Cardiac septum (tissue), 1 donor: ENCODE measurements at regions not wholly inside any gene's neighbourhood (a gene's known extent, or its start where the extent isn't known, plus 50 kb on each side); places are given as distances from the start of the nearest gene placed in this dataset.

Source experiments
- DNase-seq: peaks from one replicate; pipeline ENCODE4 v3.0.0-alpha.2; 2020; ENCODE audit warnings: low spot score
- intact Hi-C: fragments of 100-400 bp; cut with DNase I; formaldehyde crosslinking; loops from one replicate; pipeline ENCODE4 v1.14.0; 2022
- donor health status: DM: no; HTN: no; CAD: no.

GRCh38 chr10:92747066-92747465, 57.3 kb downstream of the HHEX start:
- no peak for DNase-seq
- intact Hi-C loops, result no loop called here

GRCh38 chr10:92747600-92747999, 57.8 kb downstream of the HHEX start:
- intact Hi-C loops, result no loop called here
- DNase-seq, result no peak

GRCh38 chr10:92750791-92751533, 61.2 kb downstream of the HHEX start:
- intact Hi-C loops, result no loop called here
- DNase-seq, result no peak

GRCh38 chr10:92751534-92751811, 61.7 kb downstream of the HHEX start:
- no peak for DNase-seq
- intact Hi-C loops, result no loop called here

- intact Hi-C loops, result no loop called here
- DNase-seq, result no peak
Observed at GRCh38 chr10:92751827-92752226, 62.1 kb downstream of the HHEX start.

- intact Hi-C loops, result no loop called here
- no peak for DNase-seq
Observed at GRCh38 chr10:92753865-92754264, 64.1 kb downstream of the HHEX start.

- intact Hi-C loops, result loop anchor here (2.0 to 5.0 kb wide), 2 partner anchors 65 to 67 kb away; no protein-coding TSS in a partner anchor
- DNase-seq, result no peak
Observed at GRCh38 chr10:92755725-92756124, 66.0 kb downstream of the HHEX start.

GRCh38 chr10:92756201-92757065, 66.7 kb downstream of the HHEX start:
- no peak for DNase-seq
- intact Hi-C loops, result loop anchor here (2.0 to 5.0 kb wide), 2 partner anchors 66 kb away; no protein-coding TSS in a partner anchor

GRCh38 chr10:92757066-92757710, 67.4 kb downstream of the HHEX start:
- intact Hi-C loops, result loop anchor here (2.0 to 5.0 kb wide), 2 partner anchors 65 to 66 kb away; no protein-coding TSS in a partner anchor
- DNase-seq, result peak; percentile 93

- intact Hi-C loops, result loop anchor here (2.0 to 5.0 kb wide), 2 partner anchors 65 to 67 kb away; no protein-coding TSS in a partner anchor
- DNase-seq, result no peak
Observed at GRCh38 chr10:92757711-92758104, 68.0 kb downstream of the HHEX start.

- no peak for DNase-seq
- intact Hi-C loops, result loop anchor here (5.0 kb wide), 1 partner anchor 64 kb away; no protein-coding TSS in a partner anchor
Observed at GRCh38 chr10:92758594-92758993, 68.8 kb downstream of the HHEX start.

GRCh38 chr10:92760609-92761008, 70.9 kb downstream of the HHEX start:
- DNase-seq, result no peak
- intact Hi-C loops, result no loop called here

GRCh38 chr10:92761571-92761970, 71.8 kb downstream of the HHEX start:
- DNase-seq, result no peak
- intact Hi-C loops, result no loop called here

- intact Hi-C loops, result no loop called here
- DNase-seq, result no peak
Observed at GRCh38 chr10:92763634-92764155, 73.9 kb downstream of the HHEX start.

GRCh38 chr10:92766451-92766850, 76.7 kb downstream of the HHEX start:
- DNase-seq, result no peak
- intact Hi-C loops, result no loop called here

- intact Hi-C loops, result no loop called here
- DNase-seq, result no peak
Observed at GRCh38 chr10:92768104-92768503, 78.3 kb downstream of the HHEX start.

GRCh38 chr10:92773776-92774175, 74.5 kb upstream of the EXOC6 start:
- intact Hi-C loops, result no loop called here
- no peak for DNase-seq

- intact Hi-C loops, result no loop called here
- DNase-seq, result no peak
Observed at GRCh38 chr10:92778091-92778490, 70.2 kb upstream of the EXOC6 start.

GRCh38 chr10:92785118-92785517, 63.2 kb upstream of the EXOC6 start:
- DNase-seq, result no peak

GRCh38 chr10:92787557-92788152, 60.7 kb upstream of the EXOC6 start:
- no peak for DNase-seq
- intact Hi-C loops, result no loop called here

More at GRCh38 chr10:92785118-92785517, 63.2 kb upstream of the EXOC6 start:
- intact Hi-C loops, result no loop called here
